ENCODE measurements at regions not wholly inside any gene's neighbourhood (a gene's known extent, or its start where the extent isn't known, plus 50 kb on each side); places are given as distances from the start of the nearest gene placed in this dataset.
"Not testable (repeated sequence)": the region's sequence is repeated elsewhere in the genome, so short reads cannot be mapped to it uniquely, and the experiment has no call there.

GRCh38 chr16:52731219-52731875 is 184.4 kb upstream of the TOX3 start:
- no peak for DNase-seq (ENCODE audit: low read depth in 3 of 3)

GRCh38 chr16:52729731-52730130 is 182.8 kb upstream of the TOX3 start:
- no peak for DNase-seq (ENCODE audit: low read depth in 3 of 3)

GRCh38 chr16:52727849-52728248 is 180.9 kb upstream of the TOX3 start:
- no peak for DNase-seq (ENCODE audit: low read depth in 3 of 3)

GRCh38 chr16:52727441-52727840 is 180.5 kb upstream of the TOX3 start:
- DNase-seq (ENCODE audit: low read depth in 3 of 3), result no peak

- no peak for DNase-seq (ENCODE audit: low read depth in 3 of 3)
These were observed 178.5 kb upstream of the TOX3 start for GRCh38 chr16:52725461-52725860.

GRCh38 chr16:52725043-52725442 is 178.1 kb upstream of the TOX3 start:
- no peak for DNase-seq (ENCODE audit: low read depth in 3 of 3)

GRCh38 chr16:52721331-52721730 is 174.4 kb upstream of the TOX3 start:
- no peak for DNase-seq (ENCODE audit: low read depth in 3 of 3)

- no peak for DNase-seq (ENCODE audit: low read depth in 3 of 3)
These were observed 171.1 kb upstream of the TOX3 start for GRCh38 chr16:52718046-52718445.

- DNase-seq (ENCODE audit: low read depth in 3 of 3), result no peak
These were observed 166.8 kb upstream of the TOX3 start for GRCh38 chr16:52713740-52714139.

- no peak for DNase-seq (ENCODE audit: low read depth in 3 of 3)
These were observed 162.4 kb upstream of the TOX3 start for GRCh38 chr16:52709306-52709705.

GRCh38 chr16:52708476-52708875 is 161.5 kb upstream of the TOX3 start:
- DNase-seq (ENCODE audit: low read depth in 3 of 3), result no peak

GRCh38 chr16:52707676-52708337 is 160.9 kb upstream of the TOX3 start:
- no peak for DNase-seq (ENCODE audit: low read depth in 3 of 3)

GRCh38 chr16:52705122-52705521 is 158.2 kb upstream of the TOX3 start:
- DNase-seq (ENCODE audit: low read depth in 3 of 3), result no peak

- no peak for DNase-seq (ENCODE audit: low read depth in 3 of 3)
These were observed 151.0 kb upstream of the TOX3 start for GRCh38 chr16:52697971-52698370.

GRCh38 chr16:52696126-52696525 is 149.2 kb upstream of the TOX3 start:
- DNase-seq (ENCODE audit: low read depth in 3 of 3), result no peak

- no peak for DNase-seq (ENCODE audit: low read depth in 3 of 3)
These were observed 143.5 kb upstream of the TOX3 start for GRCh38 chr16:52690468-52690867.

GRCh38 chr16:52680993-52681392 is 134.1 kb upstream of the TOX3 start:
- no peak for DNase-seq (ENCODE audit: low read depth in 3 of 3)

GRCh38 chr16:52677501-52677900 is 130.6 kb upstream of the TOX3 start:
- DNase-seq (ENCODE audit: low read depth in 3 of 3), result no peak

- no peak for DNase-seq (ENCODE audit: low read depth in 3 of 3)
These were observed 130.0 kb upstream of the TOX3 start for GRCh38 chr16:52676959-52677358.

GRCh38 chr16:52671590-52671989 is 124.6 kb upstream of the TOX3 start:
- DNase-seq (ENCODE audit: low read depth in 3 of 3), result no peak

- no peak for DNase-seq (ENCODE audit: low read depth in 3 of 3)
These were observed 111.0 kb upstream of the TOX3 start for GRCh38 chr16:52657924-52658323.

GRCh38 chr16:52655916-52656315 is 109.0 kb upstream of the TOX3 start:
- DNase-seq (ENCODE audit: low read depth in 3 of 3), result not testable (repeated sequence)

- DNase-seq (ENCODE audit: low read depth in 3 of 3), result not testable (repeated sequence)
These were observed 108.2 kb upstream of the TOX3 start for GRCh38 chr16:52655156-52655555.

- no peak for DNase-seq (ENCODE audit: low read depth in 3 of 3)
These were observed 105.1 kb upstream of the TOX3 start for GRCh38 chr16:52652033-52652432.
